HepG2 (cell line): ENCODE measurements at regions not wholly inside any gene's neighbourhood (a gene's known extent, or its start where the extent isn't known, plus 50 kb on each side); places are given as distances from the start of the nearest gene placed in this dataset.

Source experiments
- ATAC-seq: fragments of 200-7000 bp; cut with Tn5 transposase; 3 replicates; pipeline ENCODE4 v1.9.1; 2020; ENCODE audit warnings: mild to moderate bottlenecking, moderate library complexity
- BruUV-seq: library from RNA; stranded (reverse); fragments of 400-500 nt; replicated peaks from 2 replicates; lab custom pipeline; 2021; lab: Mats Ljungman, UMichigan
- CTCF ChIA-PET: fragments of 300-600 bp; formaldehyde crosslinking; extraction: SDS; loops from one replicate; lab custom pipeline; 2021; ENCODE audit warnings: low total read pairs, inconsistent platforms, low intra/inter-chr PET ratio; lab: Yijun Ruan, JAX
- POLR2A ChIA-PET: fragments of 350-600 bp; sonication (Branson Sonifier 250); formaldehyde crosslinking; loops from one replicate; lab custom pipeline; 2020; ENCODE audit warnings: antibody characterized with exemption, inconsistent platforms; lab: Yijun Ruan, JAX
- DNase-seq: peaks from one replicate; pipeline ENCODE4 v3.0.0-alpha.2; 2015; ENCODE audit warnings: low spot score
- FAIRE-seq: peaks from 3 replicates; lab custom pipeline; 2011; peaks lifted over from hg19 to GRCh38; lab: Jason Lieb, UNC
- H2AFZ ChIP-seq: one replicate; pipeline ENCODE4 v1.6.1; 2011; ENCODE audit warnings: low read length, inconsistent platforms
- H3K27ac ChIP-seq: fragments of 300-600 bp; 3 replicates; pipeline ENCODE4 v1.8.0; 2011; ENCODE audit warnings: mixed run types, mild to moderate bottlenecking, mixed read lengths, low read length, inconsistent platforms; ENCODE audit not compliant: insufficient read depth; ENCODE audit errors: extremely low read length
- H3K27me3 ChIP-seq, 2 experiments: fragments of 200-600 bp in 1 of 2; 2 replicates in 1 of 2; 3 replicates in 1 of 2; pipeline versions ENCODE4 v1.6.0 to v1.8.0; 2011; ENCODE audit warnings: low read length in 2 of 2, mild to moderate bottlenecking in 2 of 2, moderate library complexity in 2 of 2, inconsistent platforms in 1 of 2; ENCODE audit not compliant: insufficient read depth in 2 of 2, control insufficient read depth in 1 of 2
- H3K36me3 ChIP-seq, 2 experiments: fragments of 200-600 bp in 1 of 2; replicated peaks in 1 of 2; 2 replicates in 1 of 2; 3 replicates in 1 of 2; pipeline versions ENCODE4 v1.5.1 to v1.8.0; 2011; ENCODE audit warnings: low read length in 2 of 2, inconsistent platforms in 1 of 2; ENCODE audit not compliant: insufficient read depth in 2 of 2, control insufficient read depth in 1 of 2
- H3K4me1 ChIP-seq: 2 replicates; pipeline ENCODE4 v1.5.1; 2012; ENCODE audit warnings: low read length, inconsistent platforms; ENCODE audit not compliant: insufficient read depth
- H3K4me2 ChIP-seq: 2 replicates; pipeline ENCODE4 v1.6.0; 2011; ENCODE audit warnings: low read depth, low read length, inconsistent platforms
- H3K4me3 ChIP-seq, 3 experiments: fragments of 200-600 bp in 1 of 3; sonication (generic), shearing (Covaris generic) in 1 of 3; replicated peaks in 1 of 3; 2 replicates each; pipeline ENCODE4 v1.5.1; 2011 to 2016; ENCODE audit warnings: low read length in 3 of 3, inconsistent platforms in 2 of 3, low read depth in 2 of 3, mild to moderate bottlenecking in 2 of 3, control low read depth in 1 of 3, mixed read lengths in 1 of 3; ENCODE audit not compliant: insufficient read depth in 1 of 3
- H3K79me2 ChIP-seq: one replicate; pipeline ENCODE4 v1.6.1; 2011; ENCODE audit warnings: low read length, inconsistent platforms; ENCODE audit not compliant: insufficient read depth
- H3K9ac ChIP-seq: 2 replicates; pipeline ENCODE4 v1.6.0; 2011; ENCODE audit warnings: mild to moderate bottlenecking, low read depth, low read length, inconsistent platforms; ENCODE audit not compliant: insufficient read depth
- H3K9me3 ChIP-seq: 2 replicates; pipeline ENCODE4 v1.5.1; 2012; ENCODE audit warnings: mild to moderate bottlenecking, low read length
- H4K20me1 ChIP-seq: 2 replicates; pipeline ENCODE4 v1.6.0; 2011; ENCODE audit warnings: inconsistent platforms, mild to moderate bottlenecking, low read length, moderate library complexity; ENCODE audit not compliant: insufficient read depth
- CTCF ChIP-seq: sonication (generic); formaldehyde crosslinking; IDR thresholded peaks from 2 replicates; pipeline ENCODE4 v1.5.0; 2020; ENCODE audit warnings: mild to moderate bottlenecking, missing genetic modification reagents, moderate library complexity
- NCOA2 ChIP-seq: sonication (generic); formaldehyde crosslinking; IDR thresholded peaks from 2 replicates; pipeline ENCODE4 v1.8.0; 2022; ENCODE audit warnings: inconsistent platforms
- PREB ChIP-seq: sonication (generic); formaldehyde crosslinking; IDR thresholded peaks from 2 replicates; pipeline ENCODE4 v1.4.0; 2020; ENCODE audit warnings: missing genetic modification reagents
- STAG1 ChIP-seq: sonication (generic); formaldehyde crosslinking; IDR thresholded peaks from 2 replicates; pipeline ENCODE4 v1.4.0; 2020; ENCODE audit warnings: missing genetic modification reagents
- ZNF260 ChIP-seq: sonication (generic); formaldehyde crosslinking; IDR thresholded peaks from 2 replicates; pipeline ENCODE4 v1.4.0; 2020; ENCODE audit warnings: missing genetic modification reagents, low read depth, mild to moderate bottlenecking, borderline replicate concordance
- ZNF746 ChIP-seq: sonication (generic); formaldehyde crosslinking; IDR thresholded peaks from 2 replicates; pipeline ENCODE4 v1.8.0; 2022; ENCODE audit warnings: mild to moderate bottlenecking, missing genetic modification reagents
- WGBS: methylation state at CpG from one replicate; pipeline ENCODE4 v1.1.6; 2017; ENCODE audit warnings: low lambda C conversion rate; 5-methylcytosine and 5-hydroxymethylcytosine counted together
- in situ Hi-C: cut with HindIII; loops from 2 replicates; pipeline ENCODE4 v1.10.0; 2017; ENCODE audit warnings: low pct_unique_long_range_greater_than_20kb; ENCODE audit not compliant: extremely low pct_ligation_motif_present
- intact Hi-C: fragments of 100-400 bp; cut with micrococcal nuclease; formaldehyde crosslinking; loops from one replicate; pipeline ENCODE4 v1.10.0; 2022; ENCODE audit not compliant: unreplicated experiment

- TF ChIP-seq CTCF (peak; percentile 58), NCOA2 (CRISPR knock-in tag) (no peak), STAG1 (CRISPR knock-in tag) (peak; percentile 64), ZNF260 (CRISPR knock-in tag) (no peak), ZNF746 (CRISPR knock-in tag) (no peak)
- TF ChIP-seq, all 625 proteins: peak for 2
- ChIA-PET CTCF (interaction anchor here (1.2 kb wide), 1 partner anchor 381 kb away, joined by 3 read pairs; no protein-coding TSS in a partner anchor), POLR2A (no interaction called here)
- ATAC-seq (peak; percentile 79), DNase-seq (peak; percentile 18), FAIRE-seq (no peak)
- Histone ChIP-seq H3K4me3 (no peak overlapping the region), H4K20me1 (no peaks in the 10 kb centered on the region), H3K9me3 (no peaks in the 10 kb centered on the region), H2AFZ (no peak overlapping the region), H3K36me3 (no peaks in the 10 kb centered on the region), H3K27ac (no peak overlapping the region), H3K79me2 (no peaks in the 10 kb centered on the region), H3K4me1 (no peaks in the 10 kb centered on the region), H3K9ac (no peak overlapping the region), H3K27me3 (no peaks in the 10 kb centered on the region), H3K4me2 (no peak overlapping the region)
- intact Hi-C loops (loop anchor here (1.0 to 2.0 kb wide), 2 partner anchors 380 to 849 kb away; no protein-coding TSS in a partner anchor), in situ Hi-C loops (no loop called here)
- WGBS = 25% methylated on average over 4 of the region's 4 CpGs
- BruUV-seq = no TSS peak
Measured at GRCh38 chr3:94336046-94336753, 273.3 kb downstream of the NSUN3 start.

GRCh38 chr3:94345101-94345500 lies 282.2 kb downstream of the NSUN3 start:
- no peak overlapping the region for H2AFZ ChIP-seq
- no peaks in the 10 kb centered on the region for H4K20me1 ChIP-seq
- H3K9ac ChIP-seq = no peak overlapping the region
- H3K27me3 ChIP-seq = no peaks in the 10 kb centered on the region
- H3K4me1 ChIP-seq = no peaks in the 10 kb centered on the region
- no peak overlapping the region for H3K27ac ChIP-seq
- in situ Hi-C loops (no loop called here), intact Hi-C loops (no loop called here)
- DNase-seq (no peak), ATAC-seq (no peak), FAIRE-seq (no peak)
- 41% methylated on average over 13 of the region's 13 CpGs for WGBS
- CTCF ChIA-PET = no interaction called here
- H3K36me3 ChIP-seq = no peaks in the 10 kb centered on the region
- POLR2A ChIA-PET = no interaction called here
- no peak overlapping the region for H3K4me2 ChIP-seq
- no TSS peak for BruUV-seq
- H3K79me2 ChIP-seq = no peaks in the 10 kb centered on the region
- no peaks in the 10 kb centered on the region for H3K9me3 ChIP-seq
- H3K4me3 ChIP-seq = no peak overlapping the region
- no peak for TF ChIP-seq PREB
